ENCODE measurements at regions not wholly inside any gene's neighbourhood (a gene's known extent, or its start where the extent isn't known, plus 50 kb on each side); places are given as distances from the start of the nearest gene placed in this dataset.

DNA sequence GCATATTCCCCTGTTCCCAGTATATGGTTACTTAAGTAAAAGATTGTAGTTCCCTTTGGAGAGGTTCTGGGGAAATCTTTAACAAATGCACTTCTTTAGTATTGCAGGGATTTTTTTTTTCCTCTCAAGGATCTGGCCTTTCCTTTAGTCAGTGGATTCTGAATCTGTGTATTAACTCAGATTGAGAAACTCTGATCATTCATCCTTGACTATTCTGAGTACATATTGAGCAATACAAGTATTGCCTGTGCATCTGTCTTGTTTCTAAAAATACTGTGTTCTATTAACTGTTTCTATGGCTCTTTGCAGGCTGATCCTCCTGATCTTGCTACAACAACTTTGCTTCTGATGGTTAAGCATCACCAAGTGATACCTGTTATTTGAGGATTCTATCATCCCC is 67.8 kb upstream of the FGGY start:
- no peaks in the 10 kb centered on the region for H3K4me1 Mint-ChIP-seq
- H3K27me3 Mint-ChIP-seq = peaks cover 9% of the 10 kb centered on the region
- peaks cover 6% of the 10 kb centered on the region for H3K9me3 Mint-ChIP-seq
- H3K36me3 Mint-ChIP-seq (ENCODE audit: low read depth) = no peaks in the 10 kb centered on the region
- ATAC-seq (replicated peaks) = no peak
- H3K27ac Mint-ChIP-seq = no peak overlapping the region
- H3K4me3 Mint-ChIP-seq = no peak overlapping the region

DNA sequence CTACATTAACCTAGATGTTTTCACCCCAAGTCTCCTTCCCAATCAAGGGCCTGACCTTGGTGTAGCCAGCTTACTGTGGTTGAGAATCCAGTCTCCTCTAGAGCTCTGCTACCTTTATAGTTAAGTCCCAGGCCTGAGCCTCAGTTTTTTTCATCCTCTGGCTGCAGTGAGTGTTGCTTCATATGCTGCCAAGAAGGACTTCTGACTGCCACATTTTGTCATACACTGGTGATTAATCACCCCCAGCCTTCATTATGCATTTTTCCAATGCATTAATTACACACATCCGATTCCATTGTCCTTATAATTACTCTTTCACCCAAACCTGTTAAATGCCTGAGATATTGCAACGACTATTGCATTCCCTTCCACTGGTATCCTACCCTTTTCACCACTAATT is 66.3 kb upstream of the FGGY start:
- ATAC-seq (replicated peaks) = no peak
- Mint-ChIP-seq H3K9me3 (peaks cover 6% of the 10 kb centered on the region), H3K27me3 (peaks cover 9% of the 10 kb centered on the region), H3K36me3 (ENCODE audit: low read depth) (no peaks in the 10 kb centered on the region), H3K27ac (no peak overlapping the region), H3K4me3 (no peak overlapping the region), H3K4me1 (no peaks in the 10 kb centered on the region)

DNA sequence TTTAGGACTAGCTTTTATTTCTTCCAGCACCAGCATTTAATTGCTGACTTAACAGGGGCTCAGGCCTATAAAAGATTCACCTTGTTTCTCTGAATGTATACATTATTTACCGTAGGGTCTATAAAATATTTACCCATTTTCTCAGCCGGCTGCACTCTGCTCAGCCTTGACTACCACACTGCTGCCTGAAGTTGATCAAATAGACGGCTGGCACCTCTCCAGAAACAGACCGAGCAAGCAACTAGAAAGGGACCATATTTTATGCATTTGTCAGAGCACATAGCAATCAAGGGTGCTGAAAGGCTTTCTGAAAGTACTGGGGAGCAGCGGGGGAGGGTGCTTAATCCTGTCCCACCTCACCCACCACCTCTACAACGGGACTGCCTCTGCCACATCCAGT is 64.7 kb upstream of the FGGY start:
- Mint-ChIP-seq H3K4me3 (no peak overlapping the region), H3K27ac (no peak overlapping the region), H3K27me3 (peaks cover 12% of the 10 kb centered on the region)

DNA sequence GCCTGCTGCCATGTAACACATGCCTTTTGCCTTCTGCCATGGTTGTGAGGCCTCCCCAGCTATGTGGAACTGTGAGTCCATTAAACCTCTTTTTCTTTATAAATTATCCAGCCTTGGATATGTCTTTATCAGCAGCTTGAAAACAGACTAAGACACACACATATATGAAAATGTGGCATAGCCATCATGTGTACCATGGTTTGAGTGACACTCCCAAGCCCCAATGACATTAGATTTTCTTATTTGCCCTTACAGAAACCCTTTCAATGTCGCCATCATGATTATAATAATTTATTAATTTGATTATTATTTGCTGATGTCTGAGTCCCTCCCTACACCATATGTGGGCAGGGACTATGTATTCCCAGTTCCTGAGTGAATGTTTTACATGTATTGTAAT is 63.5 kb upstream of the FGGY start:
- Mint-ChIP-seq H3K36me3 (ENCODE audit: low read depth) (no peaks in the 10 kb centered on the region), H3K9me3 (peaks cover 6% of the 10 kb centered on the region), H3K27ac (peak overlapping the region; percentile 25), H3K27me3 (peaks cover 12% of the 10 kb centered on the region), H3K4me3 (no peak overlapping the region), H3K4me1 (no peaks in the 10 kb centered on the region)
- no peak for ATAC-seq (replicated peaks)

More for the DNA sequence above, 64.7 kb upstream of the FGGY start:
- Mint-ChIP-seq H3K9me3 (peaks cover 6% of the 10 kb centered on the region), H3K36me3 (ENCODE audit: low read depth) (no peaks in the 10 kb centered on the region), H3K4me1 (no peaks in the 10 kb centered on the region)
- no peak for ATAC-seq (replicated peaks)

DNA sequence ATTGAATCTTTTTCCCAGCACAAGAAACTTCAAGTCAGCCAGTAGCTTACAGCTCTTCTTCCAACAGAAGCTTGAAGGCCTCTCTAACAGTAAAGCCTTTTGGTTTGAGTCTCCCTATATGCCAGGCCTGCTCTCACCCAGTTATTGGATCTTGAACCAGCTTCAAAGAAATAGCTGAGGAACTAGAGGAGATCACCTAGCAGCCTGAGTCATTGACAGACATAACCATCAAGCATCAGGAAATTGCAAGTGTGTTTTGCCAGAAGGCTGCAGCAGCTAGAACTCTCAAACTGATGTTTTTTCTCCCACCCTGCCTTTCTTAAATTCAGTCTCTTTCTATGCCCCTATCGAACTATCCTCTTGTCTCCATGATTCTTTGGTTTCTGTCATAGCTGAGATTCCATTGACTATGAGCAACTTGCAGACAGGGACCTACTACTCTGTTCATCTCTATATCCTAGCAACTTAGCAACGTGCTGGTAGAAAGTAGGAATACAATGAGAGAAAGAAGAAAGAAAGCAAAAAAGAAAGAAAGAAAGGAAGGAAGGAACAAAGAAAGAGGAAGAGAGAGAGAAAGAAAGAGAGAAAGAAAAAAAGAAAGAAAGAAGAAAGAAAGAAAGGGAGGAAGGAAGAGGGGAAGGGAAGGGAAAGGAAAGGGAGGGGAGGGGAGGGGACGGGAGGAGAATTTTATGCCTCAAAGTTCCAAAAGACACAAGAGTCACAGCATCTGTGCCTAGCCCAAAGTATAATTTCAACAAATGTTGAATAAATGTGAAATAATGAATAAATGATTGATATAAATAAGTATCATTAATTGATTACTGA is 60.0 kb upstream of the FGGY start:
- no peak for ATAC-seq (replicated peaks)
- H3K27me3 Mint-ChIP-seq = peaks cover 15% of the 10 kb centered on the region
- H3K9me3 Mint-ChIP-seq = no peaks in the 10 kb centered on the region
- H3K27ac Mint-ChIP-seq = no peak overlapping the region
- no peaks in the 10 kb centered on the region for H3K36me3 Mint-ChIP-seq (ENCODE audit: low read depth)
- no peaks in the 10 kb centered on the region for H3K4me1 Mint-ChIP-seq
- no peak overlapping the region for H3K4me3 Mint-ChIP-seq

DNA sequence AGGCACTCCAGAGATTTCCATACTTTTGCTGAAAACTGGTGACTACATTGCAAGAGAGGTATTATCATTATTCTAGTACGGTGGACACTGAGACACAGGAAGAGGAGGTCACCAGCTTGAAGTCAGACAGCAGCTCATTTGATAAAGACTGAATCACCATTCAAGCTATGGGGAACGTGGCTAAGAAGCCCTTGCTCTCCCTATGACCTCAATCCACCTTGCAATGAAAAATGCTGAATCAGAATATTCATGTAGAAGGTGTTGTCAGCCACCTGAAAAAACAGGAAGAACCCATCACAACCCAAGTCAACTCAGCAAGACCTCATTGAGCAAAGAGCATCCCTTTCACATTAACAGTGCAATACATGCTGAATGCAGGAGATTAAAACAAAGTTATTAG is 59.0 kb upstream of the FGGY start:
- no peaks in the 10 kb centered on the region for H3K9me3 Mint-ChIP-seq
- H3K27me3 Mint-ChIP-seq = peaks cover 15% of the 10 kb centered on the region
- no peak overlapping the region for H3K27ac Mint-ChIP-seq
- no peak for ATAC-seq (replicated peaks)
- no peaks in the 10 kb centered on the region for H3K36me3 Mint-ChIP-seq (ENCODE audit: low read depth)
- H3K4me1 Mint-ChIP-seq = no peaks in the 10 kb centered on the region
- H3K4me3 Mint-ChIP-seq = no peak overlapping the region

DNA sequence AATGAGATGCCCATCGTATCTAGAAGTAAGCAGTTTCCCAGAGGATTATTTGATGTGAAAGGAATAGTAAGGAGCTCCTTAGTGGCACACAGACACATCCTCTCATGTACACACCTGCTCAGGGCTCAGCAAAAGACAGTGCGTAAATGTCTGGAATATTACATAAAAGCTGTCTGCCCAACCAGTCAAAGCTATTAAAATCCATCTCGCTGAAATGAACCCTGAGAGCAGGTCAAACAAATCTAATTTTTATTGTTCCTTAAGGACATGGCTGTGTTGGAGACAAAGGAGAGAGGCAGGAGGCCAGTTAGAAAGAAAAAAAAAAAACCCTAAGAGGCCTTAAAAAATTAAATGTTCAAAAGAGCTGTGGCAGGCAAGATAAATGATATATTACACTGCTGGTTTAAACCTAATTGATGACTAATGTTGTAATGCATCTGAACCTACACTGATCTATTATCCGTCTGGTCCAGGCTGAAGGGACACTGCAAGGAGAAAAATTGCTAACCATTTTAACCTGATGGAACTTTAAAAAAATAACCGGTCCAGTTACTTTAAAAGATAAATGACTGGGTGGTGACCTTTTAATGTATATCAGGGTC is 58.5 kb upstream of the FGGY start:
- no peaks in the 10 kb centered on the region for H3K9me3 Mint-ChIP-seq
- H3K4me3 Mint-ChIP-seq = no peak overlapping the region
- no peak for ATAC-seq (replicated peaks)
- peaks cover 15% of the 10 kb centered on the region for H3K27me3 Mint-ChIP-seq
- no peak overlapping the region for H3K27ac Mint-ChIP-seq
- no peaks in the 10 kb centered on the region for H3K36me3 Mint-ChIP-seq (ENCODE audit: low read depth)
- H3K4me1 Mint-ChIP-seq = no peaks in the 10 kb centered on the region

DNA sequence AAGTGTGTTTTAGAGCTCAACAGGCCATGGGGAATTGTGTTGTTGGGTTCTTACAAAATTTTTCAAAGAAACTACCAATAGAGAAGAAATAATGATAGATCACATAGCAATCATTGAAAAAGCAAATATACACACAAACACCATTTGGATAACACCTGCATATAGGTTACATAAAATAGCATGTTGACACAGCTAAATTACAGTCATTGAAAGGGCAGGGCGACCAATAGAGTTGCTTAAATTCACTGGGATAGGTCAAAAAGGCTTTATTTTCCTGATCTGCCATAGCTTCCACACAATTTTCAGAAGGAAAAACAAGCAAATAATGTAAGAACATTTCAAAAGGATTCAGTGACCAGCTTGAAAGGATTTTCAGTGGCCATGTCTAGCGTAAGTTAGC is 57.9 kb upstream of the FGGY start:
- ATAC-seq (replicated peaks) = no peak
- peaks cover 15% of the 10 kb centered on the region for H3K27me3 Mint-ChIP-seq
- no peaks in the 10 kb centered on the region for H3K4me1 Mint-ChIP-seq
- H3K36me3 Mint-ChIP-seq (ENCODE audit: low read depth) = no peaks in the 10 kb centered on the region
- no peak overlapping the region for H3K4me3 Mint-ChIP-seq
- no peaks in the 10 kb centered on the region for H3K9me3 Mint-ChIP-seq
- H3K27ac Mint-ChIP-seq = no peak overlapping the region

DNA sequence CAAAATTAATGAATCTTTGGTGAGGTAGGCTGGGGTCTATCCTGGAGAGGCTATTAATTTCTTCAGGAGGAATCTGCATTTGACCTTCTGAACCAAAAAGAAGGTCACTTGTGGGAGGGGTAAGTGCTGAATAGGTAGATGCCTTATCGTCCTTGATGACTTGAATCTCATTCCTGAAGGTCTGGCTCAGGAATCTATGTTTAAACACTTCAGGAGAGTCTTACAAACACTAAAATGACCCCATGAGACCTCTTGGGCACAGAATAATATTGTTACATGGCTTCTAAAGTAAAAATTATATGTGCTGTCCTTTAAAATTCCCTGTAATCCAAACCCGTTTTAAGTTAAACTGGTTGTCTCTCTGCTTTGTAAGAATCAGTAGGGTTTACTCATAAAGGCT is 55.0 kb upstream of the FGGY start:
- H3K27me3 Mint-ChIP-seq = peaks cover 14% of the 10 kb centered on the region
- no peaks in the 10 kb centered on the region for H3K9me3 Mint-ChIP-seq
- no peak for ATAC-seq (replicated peaks)
- no peaks in the 10 kb centered on the region for H3K4me1 Mint-ChIP-seq
- no peaks in the 10 kb centered on the region for H3K36me3 Mint-ChIP-seq (ENCODE audit: low read depth)
- no peak overlapping the region for H3K4me3 Mint-ChIP-seq
- H3K27ac Mint-ChIP-seq = no peak overlapping the region

DNA sequence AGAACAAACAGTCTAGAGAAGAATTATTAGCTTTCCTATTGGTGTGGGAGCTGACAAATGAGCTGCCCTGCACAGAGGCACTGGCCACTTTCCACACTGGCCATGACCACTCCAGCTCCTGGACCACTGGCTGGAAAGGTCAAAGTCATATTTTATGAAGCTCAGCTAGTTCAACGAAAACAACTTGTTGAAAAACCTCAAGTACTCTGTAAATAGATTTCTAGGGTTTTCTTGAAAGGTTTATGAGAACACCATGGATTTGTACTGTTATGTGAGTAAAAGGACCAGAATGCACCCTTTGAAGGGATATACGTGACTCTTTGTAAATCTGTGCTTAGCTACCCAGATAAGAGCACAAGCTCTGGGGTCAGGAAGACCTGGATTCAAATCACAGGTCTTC is 54.5 kb upstream of the FGGY start:
- Mint-ChIP-seq H3K4me1 (no peaks in the 10 kb centered on the region), H3K27ac (no peak overlapping the region), H3K4me3 (no peak overlapping the region), H3K36me3 (ENCODE audit: low read depth) (no peaks in the 10 kb centered on the region), H3K9me3 (no peaks in the 10 kb centered on the region), H3K27me3 (peaks cover 12% of the 10 kb centered on the region)
- no peak for ATAC-seq (replicated peaks)

DNA sequence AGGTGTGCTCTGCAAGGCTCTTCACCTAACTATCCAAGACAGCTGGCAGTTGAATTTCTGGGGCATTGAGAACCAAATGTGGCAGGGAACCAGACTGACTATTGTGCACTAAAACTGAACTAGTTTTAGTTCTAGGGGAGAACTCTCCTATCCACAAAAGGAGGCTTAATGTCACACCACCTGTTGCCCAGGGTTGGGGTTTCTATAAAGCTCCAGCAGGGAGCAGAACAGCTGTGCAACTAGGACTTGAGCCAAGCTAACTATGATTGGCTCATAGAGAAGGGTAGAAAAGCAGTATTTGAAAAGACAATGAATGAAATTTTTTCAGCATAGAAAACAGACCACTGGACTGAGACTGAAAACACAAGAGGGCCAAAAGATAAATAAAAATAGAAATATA is 53.3 kb upstream of the FGGY start:
- H3K4me1 Mint-ChIP-seq = no peaks in the 10 kb centered on the region
- peaks cover 12% of the 10 kb centered on the region for H3K27me3 Mint-ChIP-seq
- no peaks in the 10 kb centered on the region for H3K9me3 Mint-ChIP-seq
- H3K4me3 Mint-ChIP-seq = no peak overlapping the region
- H3K36me3 Mint-ChIP-seq (ENCODE audit: low read depth) = no peaks in the 10 kb centered on the region
- no peak for ATAC-seq (replicated peaks)
- no peak overlapping the region for H3K27ac Mint-ChIP-seq

DNA sequence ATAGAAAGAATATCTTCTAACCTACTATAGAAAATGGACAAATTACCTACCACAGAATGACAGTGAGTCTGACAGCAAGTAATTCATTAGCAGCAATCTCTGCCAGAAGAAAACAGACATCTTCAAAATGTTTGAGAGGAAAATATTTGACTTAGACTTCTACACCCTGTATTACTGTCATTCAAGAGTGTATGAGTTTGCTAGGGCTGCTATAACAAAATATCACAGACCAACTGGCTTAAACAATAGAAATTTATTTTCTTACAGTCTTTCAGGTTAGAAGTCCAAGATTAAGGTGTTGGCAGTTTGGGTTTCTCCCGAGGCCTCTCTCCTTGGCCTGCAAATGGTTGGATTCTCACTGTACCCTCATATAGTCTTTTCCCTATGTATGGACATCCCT is 52.9 kb upstream of the FGGY start:
- Mint-ChIP-seq H3K27me3 (peaks cover 8% of the 10 kb centered on the region), H3K36me3 (ENCODE audit: low read depth) (no peaks in the 10 kb centered on the region), H3K4me1 (no peaks in the 10 kb centered on the region), H3K27ac (no peak overlapping the region), H3K4me3 (no peak overlapping the region), H3K9me3 (no peaks in the 10 kb centered on the region)
- ATAC-seq (replicated peaks) = no peak

DNA sequence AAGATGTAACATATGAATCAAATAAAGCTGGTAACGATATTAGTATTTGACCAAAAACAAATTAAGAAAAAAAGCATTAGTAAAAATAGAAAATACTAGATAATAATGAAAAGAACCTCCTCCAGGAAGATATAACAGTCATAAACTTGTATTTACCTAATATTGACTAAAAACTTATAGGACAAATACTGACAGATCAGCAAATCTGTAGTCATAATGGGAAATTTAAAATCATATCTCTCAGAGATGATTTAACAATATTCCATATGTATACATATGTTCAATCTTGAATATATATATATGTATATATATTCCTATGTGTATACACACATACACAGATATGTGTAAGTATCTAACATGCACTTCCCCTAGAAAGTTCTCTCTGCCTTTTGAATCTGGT is 52.0 kb upstream of the FGGY start:
- no peak overlapping the region for H3K27ac Mint-ChIP-seq
- H3K9me3 Mint-ChIP-seq = no peaks in the 10 kb centered on the region
- peaks cover 5% of the 10 kb centered on the region for H3K27me3 Mint-ChIP-seq
- H3K4me3 Mint-ChIP-seq = no peak overlapping the region
- ATAC-seq (replicated peaks) = no peak
- H3K4me1 Mint-ChIP-seq = no peaks in the 10 kb centered on the region
- H3K36me3 Mint-ChIP-seq (ENCODE audit: low read depth) = no peaks in the 10 kb centered on the region

All from activated T-helper 17 cell treated with anti-CD3 and anti-CD28 coated beads, Interleukin-2, amount 50 U/mL, for 72 hours (primary cell).